Ishikawa (cell line): ENCODE measurements at regions not wholly inside any gene's neighbourhood (a gene's known extent, or its start where the extent isn't known, plus 50 kb on each side); places are given as distances from the start of the nearest gene placed in this dataset.

Experiments
- TCF12 ChIP-seq: IDR thresholded peaks from 2 replicates; pipeline ENCODE4 v1.6.1; 2012; ENCODE audit warnings: low read depth
- TF ChIP-seq, protein P1 (sequence below): IDR thresholded peaks from 2 replicates; pipeline ENCODE4 v1.6.1; 2012
- TF ChIP-seq, protein P2 (sequence below): IDR thresholded peaks from 2 replicates; pipeline ENCODE4 v1.6.1; 2012

DNA sequence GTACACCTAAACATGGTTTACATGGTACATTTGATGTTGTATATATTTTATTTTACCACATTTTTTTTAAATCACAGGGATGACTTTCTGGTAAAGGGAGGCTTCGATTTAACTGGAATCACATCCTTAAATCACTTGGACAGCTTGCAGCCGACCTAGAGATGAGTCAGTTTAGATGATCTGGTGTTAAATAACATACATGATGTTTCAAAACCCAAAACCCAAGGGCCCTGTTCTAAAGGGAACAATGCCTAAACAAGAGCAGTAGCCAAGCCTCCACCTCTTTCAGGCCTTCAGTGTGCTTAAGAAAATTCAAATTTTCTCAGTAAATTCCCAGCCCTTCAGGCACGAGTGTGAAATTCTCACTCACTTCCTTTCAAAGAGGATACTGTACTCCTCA is 108.8 kb downstream of the WT1 start:
- TF ChIP-seq, protein P1, sequence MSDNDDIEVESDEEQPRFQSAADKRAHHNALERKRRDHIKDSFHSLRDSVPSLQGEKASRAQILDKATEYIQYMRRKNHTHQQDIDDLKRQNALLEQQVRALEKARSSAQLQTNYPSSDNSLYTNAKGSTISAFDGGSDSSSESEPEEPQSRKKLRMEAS = no peak
- TF ChIP-seq, protein P2, sequence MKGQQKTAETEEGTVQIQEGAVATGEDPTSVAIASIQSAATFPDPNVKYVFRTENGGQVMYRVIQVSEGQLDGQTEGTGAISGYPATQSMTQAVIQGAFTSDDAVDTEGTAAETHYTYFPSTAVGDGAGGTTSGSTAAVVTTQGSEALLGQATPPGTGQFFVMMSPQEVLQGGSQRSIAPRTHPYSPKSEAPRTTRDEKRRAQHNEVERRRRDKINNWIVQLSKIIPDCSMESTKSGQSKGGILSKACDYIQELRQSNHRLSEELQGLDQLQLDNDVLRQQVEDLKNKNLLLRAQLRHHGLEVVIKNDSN = no peak
- no peak for TF ChIP-seq TCF12
